K562 (cell line): ENCODE measurements at regions not wholly inside any gene's neighbourhood (a gene's known extent, or its start where the extent isn't known, plus 50 kb on each side); places are given as distances from the start of the nearest gene placed in this dataset.

Experiments
- ATAC-seq: fragments of 200-7000 bp; cut with Tn5 transposase; 3 replicates; pipeline ENCODE4 v1.9.1; 2020; ENCODE audit warnings: moderate library complexity
- BruUV-seq: library from RNA; stranded (reverse); fragments of 400-500 nt; replicated peaks from 2 replicates; lab custom pipeline; 2021; lab: Mats Ljungman, UMichigan
- CTCF ChIA-PET: fragments of 300-600 bp; formaldehyde crosslinking; extraction: SDS; loops from one replicate; lab custom pipeline; 2021; ENCODE audit warnings: low intra/inter-chr PET ratio; lab: Yijun Ruan, JAX
- POLR2A ChIA-PET: fragments of 300-600, 350-650 bp; sonication (Branson Sonifier 250); formaldehyde crosslinking; extraction: SDS; loops from one replicate; lab custom pipeline; 2021; ENCODE audit warnings: antibody characterized with exemption, inconsistent platforms; lab: Yijun Ruan, JAX
- DNase-seq, 4 experiments: peaks; one replicate each; pipeline versions ENCODE4 v3.0.0 to v3.0.0-alpha.2; 2011 to 2018; ENCODE audit warnings: low spot score in 3 of 4, mixed read lengths in 3 of 4; ENCODE audit errors: extremely low read depth in 1 of 4
- FAIRE-seq: peaks from 2 replicates; lab custom pipeline; 2011; peaks lifted over from hg19 to GRCh38; lab: Jason Lieb, UNC
- H2AFZ ChIP-seq: 2 replicates; pipeline ENCODE4 v1.6.0; 2011; ENCODE audit warnings: low read depth, low read length, control low read depth, inconsistent platforms
- H3K27ac ChIP-seq: fragments of 200-600 bp; 3 replicates; pipeline ENCODE4 v1.8.0; 2011; ENCODE audit warnings: low read depth, mild to moderate bottlenecking, control low read depth, inconsistent platforms, low read length, moderate library complexity, mixed read lengths; ENCODE audit errors: extremely low read depth
- H3K27me3 ChIP-seq, 2 experiments: fragments of 300-600 bp in 1 of 2; 2 replicates in 1 of 2; 3 replicates in 1 of 2; pipeline versions ENCODE4 v1.6.0 to v1.8.0; 2011; ENCODE audit warnings: inconsistent platforms in 2 of 2, low read length in 2 of 2, mild to moderate bottlenecking in 1 of 2, mixed read lengths in 1 of 2, moderate library complexity in 1 of 2; ENCODE audit not compliant: control insufficient read depth in 2 of 2, insufficient read depth in 2 of 2
- H3K36me3 ChIP-seq: fragments of 300-600 bp; 3 replicates; pipeline ENCODE4 v1.8.0; 2011; ENCODE audit warnings: mild to moderate bottlenecking, low read length, inconsistent platforms; ENCODE audit not compliant: control insufficient read depth, insufficient read depth
- H3K4me1 ChIP-seq, 2 experiments: fragments of 200-600 bp in 1 of 2; replicated peaks in 1 of 2; 2 replicates in 1 of 2; 3 replicates in 1 of 2; pipeline versions ENCODE4 v1.5.1 to v1.8.0; 2011; ENCODE audit warnings: inconsistent platforms in 2 of 2, low read length in 2 of 2, mild to moderate bottlenecking in 1 of 2, mixed read lengths in 1 of 2, moderate library complexity in 1 of 2; ENCODE audit not compliant: control insufficient read depth in 2 of 2, insufficient read depth in 2 of 2
- H3K4me2 ChIP-seq: 2 replicates; pipeline ENCODE4 v1.6.1; 2011; ENCODE audit warnings: low read length, control low read depth, inconsistent platforms, mixed read lengths; ENCODE audit not compliant: insufficient read depth
- H3K4me3 ChIP-seq: fragments of 200-600 bp; sonication (generic), shearing (Covaris generic); 2 replicates; pipeline ENCODE4 v1.5.1; 2016; ENCODE audit warnings: control low read depth, inconsistent platforms
- H3K79me2 ChIP-seq: fragments of 200-600 bp; 3 replicates; pipeline ENCODE4 v1.8.0; 2011; ENCODE audit warnings: low read length, inconsistent platforms; ENCODE audit not compliant: control insufficient read depth, insufficient read depth
- H3K9ac ChIP-seq, 2 experiments: 2 replicates each; pipeline versions ENCODE4 v1.6.0 to v1.6.1; 2011; ENCODE audit warnings: low read depth in 2 of 2, low read length in 2 of 2, control low read depth in 1 of 2, inconsistent platforms in 1 of 2, mild to moderate bottlenecking in 1 of 2, mixed read lengths in 1 of 2; ENCODE audit not compliant: insufficient read depth in 1 of 2
- H3K9me1 ChIP-seq: one replicate; pipeline ENCODE4 v1.6.0; 2011; ENCODE audit warnings: inconsistent platforms, mild to moderate bottlenecking, low read length, moderate library complexity; ENCODE audit not compliant: control insufficient read depth, insufficient read depth
- H3K9me3 ChIP-seq: replicated peaks from 2 replicates; pipeline ENCODE4 v1.5.1; 2011; ENCODE audit warnings: low read depth, low read length, inconsistent platforms; ENCODE audit not compliant: control insufficient read depth, insufficient read depth
- H4K20me1 ChIP-seq: replicated peaks from 2 replicates; pipeline ENCODE4 v1.6.1; 2011; ENCODE audit warnings: low read length, inconsistent platforms, mixed read lengths; ENCODE audit not compliant: control insufficient read depth, insufficient read depth
- ESRRB ChIP-seq: fragments of 250-450 bp; sonication (Bioruptor Pico); IDR thresholded peaks from 2 replicates; pipeline ENCODE4 v1.5.0; 2020; ENCODE audit warnings: mild to moderate bottlenecking, moderate library complexity, borderline replicate concordance
- FOSL1 ChIP-seq: fragments of 200-800 bp; sonication (Bioruptor generic); conservative IDR thresholded peaks from 2 replicates; pipeline ENCODE4 v1.6.1; 2016; ENCODE audit warnings: missing genetic modification characterization, missing compliant biosample characterization
- KAT2B ChIP-seq: IDR thresholded peaks from one replicate; pipeline ENCODE4 v1.6.1; 2012; ENCODE audit warnings: low read depth, mild to moderate bottlenecking, control low read depth, inconsistent platforms, low read length, moderate library complexity
- RB1 ChIP-seq: fragments of 450-650 bp; IDR thresholded peaks from 2 replicates; pipeline ENCODE4 v1.6.1; 2017; ENCODE audit warnings: low read depth, mild to moderate bottlenecking
- ZNF57 ChIP-seq: fragments of 450-650 bp; formaldehyde crosslinking; IDR thresholded peaks from 2 replicates; pipeline ENCODE4 v1.4.0; 2020; ENCODE audit warnings: mild to moderate bottlenecking, moderate library complexity
- ZNF778 ChIP-seq: fragments of 450-650 bp; formaldehyde crosslinking; IDR thresholded peaks from 2 replicates; pipeline ENCODE4 v1.4.0; 2020; ENCODE audit warnings: mild to moderate bottlenecking, moderate library complexity
- WGBS: fragments of 100-300 bp; shearing (Covaris generic); methylation state at CpG from one replicate; pipeline ENCODE4 v1.1.6; 2016; ENCODE audit warnings: low coverage, mixed read lengths; ENCODE audit not compliant: insufficient coverage; ENCODE audit errors: missing lambda C conversion rate; 5-methylcytosine and 5-hydroxymethylcytosine counted together
- in situ Hi-C: fragments of 300-500 bp; cut with MboI; formaldehyde crosslinking; loops from 4 replicates; pipeline ENCODE4 v1.15.0; 2018; ENCODE audit warnings: inconsistent platforms, mixed read lengths
- intact Hi-C: fragments of 100-400 bp; cut with micrococcal nuclease; formaldehyde crosslinking; loops from 2 replicates; pipeline ENCODE4 v1.14.2; 2022

GRCh38 chr4:146058531-146058930 lies 117.0 kb upstream of the LSM6 start:
- no peaks in the 10 kb centered on the region for H3K9me1 ChIP-seq
- H3K4me3 ChIP-seq, result no peak overlapping the region
- H3K27me3 ChIP-seq, result no peaks in the 10 kb centered on the region
- no peak overlapping the region for H3K4me2 ChIP-seq
- intact Hi-C loops, result no loop called here
- H3K36me3 ChIP-seq, result no peaks in the 10 kb centered on the region
- H3K79me2 ChIP-seq, result no peaks in the 10 kb centered on the region
- 0% methylated on average over 1 of the region's 1 CpG for WGBS
- no peaks in the 10 kb centered on the region for H4K20me1 ChIP-seq
- DNase-seq, result no peak
- no peak for ATAC-seq
- H2AFZ ChIP-seq, result no peak overlapping the region
- FAIRE-seq, result no peak
- no peak overlapping the region for H3K27ac ChIP-seq
- no peak overlapping the region for H3K9ac ChIP-seq
- BruUV-seq, result no TSS peak
- H3K4me1 ChIP-seq, result no peaks in the 10 kb centered on the region
- TF ChIP-seq ESRRB (CRISPR knock-in tag) (no peak), ZNF778 (CRISPR knock-in tag) (no peak), KAT2B (no peak), RB1 (no peak), FOSL1 (tag) (no peak)
- CTCF ChIA-PET, result no interaction called here
- POLR2A ChIA-PET, result no interaction called here
- in situ Hi-C loops, result no loop called here
- H3K9me3 ChIP-seq, result no peaks in the 10 kb centered on the region

DNA sequence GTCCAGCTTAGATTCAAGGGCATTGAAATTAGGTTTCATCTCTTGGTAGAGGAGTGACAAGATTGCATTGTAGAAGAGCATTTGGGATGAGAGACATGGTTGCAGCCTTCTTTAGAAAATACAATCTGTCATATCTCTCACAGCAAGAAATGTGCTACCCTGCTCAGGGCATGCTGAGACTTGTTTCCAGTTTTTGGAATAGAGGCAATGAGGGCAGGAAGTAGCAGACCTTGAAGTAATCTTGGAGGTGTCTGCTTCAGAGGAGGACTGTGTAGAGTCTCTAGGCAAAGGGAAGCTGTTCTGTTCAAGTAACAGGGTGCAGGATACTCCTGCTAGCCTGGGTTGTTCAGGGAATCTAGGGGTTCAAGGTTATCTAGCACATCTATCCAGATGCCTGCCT lies 116.1 kb upstream of the ZNF827 start:
- Histone ChIP-seq H4K20me1 (no peaks in the 10 kb centered on the region), H3K4me2 (no peak overlapping the region), H3K9me3 (no peaks in the 10 kb centered on the region), H3K27ac (no peak overlapping the region), H3K9me1 (no peaks in the 10 kb centered on the region), H3K36me3 (no peaks in the 10 kb centered on the region), H3K79me2 (no peaks in the 10 kb centered on the region), H3K4me3 (no peak overlapping the region), H3K27me3 (no peaks in the 10 kb centered on the region), H3K9ac (no peak overlapping the region), H3K4me1 (no peaks in the 10 kb centered on the region), H2AFZ (no peak overlapping the region)
- DNase-seq (no peak), ATAC-seq (no peak), FAIRE-seq (no peak)
- intact Hi-C loops (no loop called here), in situ Hi-C loops (no loop called here)
- BruUV-seq, result no TSS peak
- no peak for TF ChIP-seq ZNF57 (CRISPR knock-in tag)
- CTCF ChIA-PET, result no interaction called here
- POLR2A ChIA-PET, result no interaction called here
